Gastroesophageal sphincter (tissue), 3 donors: ENCODE measurements at regions not wholly inside any gene's neighbourhood (a gene's known extent, or its start where the extent isn't known, plus 50 kb on each side); places are given as distances from the start of the nearest gene placed in this dataset.

Experiments used
- CTCF ChIP-seq, 4 experiments: fragments of 200-600 bp in 2 of 4; fragments of 450-650 bp in 2 of 4; sonication (generic) in 1 of 4; IDR thresholded peaks; one replicate each; pipeline ENCODE4 v1.5.1; 2017 to 2019; ENCODE audit warnings: antibody characterized with exemption in 4 of 4, mild to moderate bottlenecking in 2 of 4, moderate library complexity in 2 of 4
- POLR2A ChIP-seq, 2 donors: fragments of 450-650 bp; IDR thresholded peaks; one replicate each; pipeline ENCODE4 v1.6.1; 2017; ENCODE audit warnings: antibody characterized with exemption in 2 of 2, mild to moderate bottlenecking in 2 of 2, moderate library complexity in 1 of 2
- POLR2AphosphoS5 ChIP-seq: sonication (generic); formaldehyde crosslinking; IDR thresholded peaks from one replicate; pipeline ENCODE4 v1.6.1; 2017; ENCODE audit warnings: antibody characterized with exemption

DNA sequence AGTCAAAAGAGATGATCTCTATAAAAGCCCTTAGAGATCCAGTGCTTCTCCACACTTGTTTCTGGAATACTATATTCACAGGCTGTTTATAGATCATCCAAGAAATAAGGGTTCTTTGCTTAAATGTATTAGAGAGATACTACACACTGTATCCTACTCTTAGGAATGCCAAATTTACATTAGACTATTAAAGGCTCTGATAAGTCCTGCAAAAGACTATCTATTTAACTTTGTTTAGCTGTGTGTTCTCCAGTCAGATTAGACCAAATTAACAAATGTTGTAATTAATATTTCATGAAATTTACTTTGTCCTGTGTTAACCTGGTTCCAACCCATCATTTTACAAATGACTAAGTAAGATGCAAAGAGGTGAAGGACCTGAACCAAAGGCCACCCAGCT lies 260.5 kb upstream of the ZIC3 start:
- TF ChIP-seq POLR2AphosphoS5 (no peak), CTCF (IDR thresholded peaks at IDR 0.05) (no peak), POLR2A (IDR thresholded peaks at IDR 0.05) (no peak)
